ENCODE measurements at regions not wholly inside any gene's neighbourhood (a gene's known extent, or its start where the extent isn't known, plus 50 kb on each side); places are given as distances from the start of the nearest gene placed in this dataset.

DNA sequence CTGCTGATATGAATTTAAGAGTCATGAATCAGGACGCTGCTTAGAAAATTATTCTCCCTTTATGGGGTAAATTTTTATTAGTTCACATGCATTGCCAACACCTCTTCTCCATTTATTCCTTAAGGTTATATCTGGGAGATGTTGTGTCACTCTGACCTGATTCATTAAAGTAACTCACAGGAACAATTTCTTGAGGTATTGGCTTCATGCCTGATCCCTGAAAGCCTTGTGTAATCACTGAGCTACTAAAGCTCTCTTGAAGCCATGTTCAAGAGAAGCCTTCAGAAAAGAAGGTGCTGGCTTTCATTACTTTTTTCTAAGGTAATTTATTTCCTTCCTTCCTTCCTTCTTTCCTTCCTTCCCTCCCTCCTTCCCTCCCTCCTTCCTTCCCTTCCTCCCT, 420.6 kb downstream of the RAB38 start:
- Histone ChIP-seq H3K4me3 (replicated peaks in 1 of 2; ENCODE audit: low read depth in 1 of 2, low read length in 2 of 2) (no peak overlapping the region), H3K9ac (ENCODE audit: low read length) (no peak overlapping the region), H3K9me3 (ENCODE audit: control insufficient read depth in 1 of 2, insufficient read depth in 1 of 2, low read depth in 1 of 2, low read length in 2 of 2) (no peaks in the 10 kb centered on the region), H3K4me1 (ENCODE audit: control insufficient read depth in 1 of 2, insufficient read depth in 2 of 2, low read length in 2 of 2) (no peaks in the 10 kb centered on the region), H2AFZ (ENCODE audit: low read depth, low read length, poor library complexity, severe bottlenecking) (no peak overlapping the region), H3K36me3 (ENCODE audit: control insufficient read depth in 1 of 2, insufficient read depth in 2 of 2, low read length in 2 of 2) (no peaks in the 10 kb centered on the region), H3K4me2 (ENCODE audit: low read length) (no peak overlapping the region), H3K27me3 (ENCODE audit: insufficient read depth, low read length) (peaks cover 7% of the 10 kb centered on the region; the same call in 1 of the 2 replicates), H3K27ac (ENCODE audit: low read depth, low read length) (no peak overlapping the region), H3K79me2 (ENCODE audit: insufficient read depth, low read length) (no peaks in the 10 kb centered on the region), H3K9me2 (ENCODE audit: insufficient read depth) (no peaks in the 10 kb centered on the region), H4K20me1 (ENCODE audit: insufficient read depth) (no peaks in the 10 kb centered on the region)
- no peak for ATAC-seq
- intact Hi-C loops (cut with micrococcal nuclease) = no loop called here
- CTCF ChIA-PET = no interaction called here
- BruUV-seq (replicated peaks) = no TSS peak
- RAD21 ChIA-PET (ENCODE audit: low non-redundant PET in 1 of 2, low total read pairs in 2 of 2, uncharacterized antibody in 2 of 2, unreplicated experiment in 2 of 2) = no interaction called here
- TF ChIP-seq EGR1 (IDR thresholded peaks at IDR 0.05; ENCODE audit: low read depth) (no peak), EZH2 (IDR thresholded peaks at IDR 0.05) (no peak), CEBPB (IDR thresholded peaks at IDR 0.05; ENCODE audit: low read depth) (no peak), YY1 (IDR thresholded peaks at IDR 0.05; ENCODE audit: extremely low read depth, insufficient replicate concordance, low read depth, low read length) (no peak), ZFX (IDR thresholded peaks at IDR 0.05) (no peak), JUND (IDR thresholded peaks at IDR 0.05) (no peak), RAD21 (IDR thresholded peaks at IDR 0.05; ENCODE audit: low read depth) (no peak), SP1 (IDR thresholded peaks at IDR 0.05; ENCODE audit: low read depth) (no peak), EZH2phosphoT487 (IDR thresholded peaks at IDR 0.05; ENCODE audit: borderline replicate concordance) (no peak), ELF1 (IDR thresholded peaks at IDR 0.05; ENCODE audit: borderline replicate concordance, low read depth) (no peak), TCF7L2 (IDR thresholded peaks at IDR 0.05; ENCODE audit: borderline replicate concordance, extremely low read depth, insufficient read depth, insufficient read length) (no peak), POLR2A (IDR thresholded peaks at IDR 0.05; ENCODE audit: borderline replicate concordance, extremely low read depth, insufficient read depth, insufficient read length) (no peak), POLR2AphosphoS5 (IDR thresholded peaks at IDR 0.05; ENCODE audit: low read depth, low read length) (no peak), SIN3A (IDR thresholded peaks at IDR 0.05; ENCODE audit: low read depth) (no peak)
- TF ChIP-seq, protein P1, sequence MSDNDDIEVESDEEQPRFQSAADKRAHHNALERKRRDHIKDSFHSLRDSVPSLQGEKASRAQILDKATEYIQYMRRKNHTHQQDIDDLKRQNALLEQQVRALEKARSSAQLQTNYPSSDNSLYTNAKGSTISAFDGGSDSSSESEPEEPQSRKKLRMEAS (IDR thresholded peaks at IDR 0.05) = no peak
- TF ChIP-seq, protein P2, sequence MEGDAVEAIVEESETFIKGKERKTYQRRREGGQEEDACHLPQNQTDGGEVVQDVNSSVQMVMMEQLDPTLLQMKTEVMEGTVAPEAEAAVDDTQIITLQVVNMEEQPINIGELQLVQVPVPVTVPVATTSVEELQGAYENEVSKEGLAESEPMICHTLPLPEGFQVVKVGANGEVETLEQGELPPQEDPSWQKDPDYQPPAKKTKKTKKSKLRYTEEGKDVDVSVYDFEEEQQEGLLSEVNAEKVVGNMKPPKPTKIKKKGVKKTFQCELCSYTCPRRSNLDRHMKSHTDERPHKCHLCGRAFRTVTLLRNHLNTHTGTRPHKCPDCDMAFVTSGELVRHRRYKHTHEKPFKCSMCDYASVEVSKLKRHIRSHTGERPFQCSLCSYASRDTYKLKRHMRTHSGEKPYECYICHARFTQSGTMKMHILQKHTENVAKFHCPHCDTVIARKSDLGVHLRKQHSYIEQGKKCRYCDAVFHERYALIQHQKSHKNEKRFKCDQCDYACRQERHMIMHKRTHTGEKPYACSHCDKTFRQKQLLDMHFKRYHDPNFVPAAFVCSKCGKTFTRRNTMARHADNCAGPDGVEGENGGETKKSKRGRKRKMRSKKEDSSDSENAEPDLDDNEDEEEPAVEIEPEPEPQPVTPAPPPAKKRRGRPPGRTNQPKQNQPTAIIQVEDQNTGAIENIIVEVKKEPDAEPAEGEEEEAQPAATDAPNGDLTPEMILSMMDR (IDR thresholded peaks at IDR 0.05 in 2 of 3, conservative IDR thresholded peaks at IDR 0.05 in 1 of 3; ENCODE audit: borderline replicate concordance in 1 of 3, insufficient read depth in 1 of 3, low read depth in 2 of 3, low read length in 2 of 3) = no peak
- TF ChIP-seq, protein P3, sequence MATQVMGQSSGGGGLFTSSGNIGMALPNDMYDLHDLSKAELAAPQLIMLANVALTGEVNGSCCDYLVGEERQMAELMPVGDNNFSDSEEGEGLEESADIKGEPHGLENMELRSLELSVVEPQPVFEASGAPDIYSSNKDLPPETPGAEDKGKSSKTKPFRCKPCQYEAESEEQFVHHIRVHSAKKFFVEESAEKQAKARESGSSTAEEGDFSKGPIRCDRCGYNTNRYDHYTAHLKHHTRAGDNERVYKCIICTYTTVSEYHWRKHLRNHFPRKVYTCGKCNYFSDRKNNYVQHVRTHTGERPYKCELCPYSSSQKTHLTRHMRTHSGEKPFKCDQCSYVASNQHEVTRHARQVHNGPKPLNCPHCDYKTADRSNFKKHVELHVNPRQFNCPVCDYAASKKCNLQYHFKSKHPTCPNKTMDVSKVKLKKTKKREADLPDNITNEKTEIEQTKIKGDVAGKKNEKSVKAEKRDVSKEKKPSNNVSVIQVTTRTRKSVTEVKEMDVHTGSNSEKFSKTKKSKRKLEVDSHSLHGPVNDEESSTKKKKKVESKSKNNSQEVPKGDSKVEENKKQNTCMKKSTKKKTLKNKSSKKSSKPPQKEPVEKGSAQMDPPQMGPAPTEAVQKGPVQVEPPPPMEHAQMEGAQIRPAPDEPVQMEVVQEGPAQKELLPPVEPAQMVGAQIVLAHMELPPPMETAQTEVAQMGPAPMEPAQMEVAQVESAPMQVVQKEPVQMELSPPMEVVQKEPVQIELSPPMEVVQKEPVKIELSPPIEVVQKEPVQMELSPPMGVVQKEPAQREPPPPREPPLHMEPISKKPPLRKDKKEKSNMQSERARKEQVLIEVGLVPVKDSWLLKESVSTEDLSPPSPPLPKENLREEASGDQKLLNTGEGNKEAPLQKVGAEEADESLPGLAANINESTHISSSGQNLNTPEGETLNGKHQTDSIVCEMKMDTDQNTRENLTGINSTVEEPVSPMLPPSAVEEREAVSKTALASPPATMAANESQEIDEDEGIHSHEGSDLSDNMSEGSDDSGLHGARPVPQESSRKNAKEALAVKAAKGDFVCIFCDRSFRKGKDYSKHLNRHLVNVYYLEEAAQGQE (IDR thresholded peaks at IDR 0.05; ENCODE audit: low read depth) = no peak
- POLR2A ChIA-PET = no interaction called here
- no peak for DNase-seq (ENCODE audit: low read depth, low spot score)

All from HCT116 (cell line).